ENCODE measurements at regions not wholly inside any gene's neighbourhood (a gene's known extent, or its start where the extent isn't known, plus 50 kb on each side); places are given as distances from the start of the nearest gene placed in this dataset.
A peak's percentile ranks its signal among the peaks of the same experiment; 100 is the strongest.

GRCh38 chr1:163406772-163407171 is 85.0 kb downstream of the NUF2 start:
- peaks cover 8% of the 10 kb centered on the region for H3K4me1 Mint-ChIP-seq (ENCODE audit: low read depth)
- no peak overlapping the region for H3K4me3 Mint-ChIP-seq
- ChIA-PET POLR2A (no interaction called here), CTCF (no interaction called here)
- no peak overlapping the region for H3K27ac Mint-ChIP-seq
- intact Hi-C loops (cut with micrococcal nuclease), result no loop called here
- H3K27me3 Mint-ChIP-seq, result peaks cover 7% of the 10 kb centered on the region
- DNase-seq, result no peak
- no peaks in the 10 kb centered on the region for H3K9me3 Mint-ChIP-seq
- no peaks in the 10 kb centered on the region for H3K36me3 Mint-ChIP-seq

GRCh38 chr1:163408262-163408661 is 86.5 kb downstream of the NUF2 start:
- H3K4me3 Mint-ChIP-seq, result no peak overlapping the region
- H3K36me3 Mint-ChIP-seq, result no peaks in the 10 kb centered on the region
- POLR2A ChIA-PET, result no interaction called here
- intact Hi-C loops (cut with micrococcal nuclease), result no loop called here
- peaks cover 9% of the 10 kb centered on the region for H3K27me3 Mint-ChIP-seq
- no peak overlapping the region for H3K27ac Mint-ChIP-seq
- H3K9me3 Mint-ChIP-seq, result no peaks in the 10 kb centered on the region
- CTCF ChIA-PET, result no interaction called here
- DNase-seq, result no peak
- H3K4me1 Mint-ChIP-seq (ENCODE audit: low read depth), result peaks cover 8% of the 10 kb centered on the region

- intact Hi-C loops (cut with micrococcal nuclease), result loop anchor here (1.0 kb wide), 1 partner anchor 1377 kb away; no protein-coding TSS in a partner anchor
- peak; percentile 32 for DNase-seq
- peaks cover 9% of the 10 kb centered on the region for H3K27me3 Mint-ChIP-seq
- POLR2A ChIA-PET, result no interaction called here
- peaks cover 8% of the 10 kb centered on the region for H3K4me1 Mint-ChIP-seq (ENCODE audit: low read depth)
- no peaks in the 10 kb centered on the region for H3K9me3 Mint-ChIP-seq
- H3K36me3 Mint-ChIP-seq, result no peaks in the 10 kb centered on the region
- no peak overlapping the region for H3K27ac Mint-ChIP-seq
- H3K4me3 Mint-ChIP-seq, result no peak overlapping the region
- CTCF ChIA-PET, result no interaction called here
These were observed 88.6 kb downstream of the NUF2 start for GRCh38 chr1:163410073-163410999.

- Mint-ChIP-seq H3K27me3 (peaks cover 9% of the 10 kb centered on the region), H3K36me3 (no peaks in the 10 kb centered on the region), H3K4me3 (no peak overlapping the region), H3K9me3 (no peaks in the 10 kb centered on the region), H3K27ac (no peak overlapping the region), H3K4me1 (ENCODE audit: low read depth) (peaks cover 8% of the 10 kb centered on the region)
- CTCF ChIA-PET, result interaction anchor here (1.3 kb wide), 1 partner anchor 1375 kb away, joined by 3 read pairs; no protein-coding TSS in a partner anchor
- intact Hi-C loops (cut with micrococcal nuclease), result no loop called here
- POLR2A ChIA-PET, result no interaction called here
- no peak for DNase-seq
These were observed 90.5 kb downstream of the NUF2 start for GRCh38 chr1:163412221-163412620.

- intact Hi-C loops (cut with micrococcal nuclease), result no loop called here
- H3K27ac Mint-ChIP-seq, result no peak overlapping the region
- H3K36me3 Mint-ChIP-seq, result no peaks in the 10 kb centered on the region
- DNase-seq, result no peak
- H3K4me1 Mint-ChIP-seq (ENCODE audit: low read depth), result peaks cover 7% of the 10 kb centered on the region
- CTCF ChIA-PET, result no interaction called here
- H3K9me3 Mint-ChIP-seq, result no peaks in the 10 kb centered on the region
- no peak overlapping the region for H3K4me3 Mint-ChIP-seq
- peaks cover 13% of the 10 kb centered on the region for H3K27me3 Mint-ChIP-seq
- POLR2A ChIA-PET, result no interaction called here
These were observed 93.0 kb downstream of the NUF2 start for GRCh38 chr1:163414778-163415177.

- Mint-ChIP-seq H3K4me3 (no peak overlapping the region), H3K4me1 (ENCODE audit: low read depth) (no peaks in the 10 kb centered on the region), H3K36me3 (no peaks in the 10 kb centered on the region), H3K27ac (no peak overlapping the region), H3K27me3 (peaks cover 6% of the 10 kb centered on the region), H3K9me3 (no peaks in the 10 kb centered on the region)
- ChIA-PET CTCF (no interaction called here), POLR2A (no interaction called here)
- intact Hi-C loops (cut with micrococcal nuclease), result no loop called here
- no peak for DNase-seq
These were observed 99.9 kb downstream of the NUF2 start for GRCh38 chr1:163421701-163422100.

GRCh38 chr1:163422738-163423404 is 101.1 kb downstream of the NUF2 start:
- POLR2A ChIA-PET, result no interaction called here

DNA sequence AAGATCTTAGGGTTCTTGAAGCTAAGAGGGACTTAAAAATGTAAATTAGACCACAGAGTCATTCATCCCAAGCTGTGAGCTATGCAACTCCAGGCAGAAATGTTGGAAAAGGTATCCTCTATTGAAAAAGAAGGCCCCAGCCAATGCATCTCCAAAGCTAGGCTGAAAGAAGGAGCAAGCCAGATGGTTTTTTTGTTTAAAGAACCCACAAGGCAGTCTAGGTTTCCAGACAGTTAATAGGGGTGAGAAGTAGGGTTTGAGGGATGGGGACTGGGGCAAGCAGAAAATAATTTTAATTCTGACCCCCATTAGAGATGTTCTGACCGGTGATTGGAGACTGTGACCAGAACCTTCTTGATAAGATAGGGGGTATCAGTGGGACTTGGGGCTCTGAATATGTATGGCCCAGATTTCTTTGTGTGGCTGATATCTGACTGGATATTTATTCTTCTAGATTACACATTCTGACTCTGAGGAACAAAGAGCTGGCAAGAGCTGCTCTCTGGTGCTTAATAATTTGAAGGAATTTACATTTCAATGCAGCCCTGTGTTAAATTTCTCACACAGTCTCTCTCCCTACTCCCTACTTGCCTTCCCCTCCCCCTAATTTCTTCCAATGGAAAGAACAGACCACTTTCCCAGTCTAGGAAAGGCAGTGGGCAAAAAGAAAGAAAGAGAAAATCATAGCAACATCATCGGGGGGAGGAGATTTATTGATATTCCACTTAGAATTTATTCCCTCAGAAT is 104.9 kb downstream of the NUF2 start:
- no peak for DNase-seq
- Mint-ChIP-seq H3K36me3 (no peaks in the 10 kb centered on the region), H3K4me3 (no peak overlapping the region), H3K9me3 (no peaks in the 10 kb centered on the region), H3K27me3 (no peaks in the 10 kb centered on the region), H3K27ac (no peak overlapping the region), H3K4me1 (ENCODE audit: low read depth) (no peaks in the 10 kb centered on the region)
- ChIA-PET POLR2A (no interaction called here), CTCF (no interaction called here)
- intact Hi-C loops (cut with micrococcal nuclease), result no loop called here

More at GRCh38 chr1:163422738-163423404, 101.1 kb downstream of the NUF2 start:
- no peak overlapping the region for H3K27ac Mint-ChIP-seq
- H3K36me3 Mint-ChIP-seq, result no peaks in the 10 kb centered on the region
- H3K4me1 Mint-ChIP-seq (ENCODE audit: low read depth), result no peaks in the 10 kb centered on the region
- CTCF ChIA-PET, result no interaction called here
- DNase-seq, result no peak
- H3K27me3 Mint-ChIP-seq, result peaks cover 3% of the 10 kb centered on the region
- no peaks in the 10 kb centered on the region for H3K9me3 Mint-ChIP-seq
- intact Hi-C loops (cut with micrococcal nuclease), result no loop called here
- H3K4me3 Mint-ChIP-seq, result no peak overlapping the region

DNA sequence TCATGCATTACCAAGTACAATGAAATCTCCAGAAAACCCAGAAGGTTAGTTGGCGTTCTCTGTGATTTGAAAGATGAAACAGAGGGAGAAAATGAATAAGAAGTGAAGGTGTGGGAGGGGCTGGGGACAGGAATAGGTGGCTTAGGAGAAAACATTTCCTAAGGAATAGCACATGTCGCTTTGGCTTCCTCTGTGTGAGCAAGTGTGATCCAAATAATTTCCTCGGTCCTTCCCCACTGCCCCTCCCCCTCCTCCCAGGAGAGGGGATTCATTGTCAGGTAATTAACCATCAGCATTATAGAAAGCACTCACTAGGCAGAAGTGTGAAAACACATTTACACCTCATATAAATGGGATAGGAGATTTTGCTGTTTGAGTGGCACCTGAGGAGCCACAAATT is 105.5 kb downstream of the NUF2 start:
- Mint-ChIP-seq H3K9me3 (peaks cover under 1% of the 10 kb centered on the region), H3K36me3 (no peaks in the 10 kb centered on the region), H3K4me3 (no peak overlapping the region), H3K27me3 (no peaks in the 10 kb centered on the region), H3K27ac (no peak overlapping the region), H3K4me1 (ENCODE audit: low read depth) (no peaks in the 10 kb centered on the region)
- DNase-seq, result no peak
- CTCF ChIA-PET, result no interaction called here
- intact Hi-C loops (cut with micrococcal nuclease), result no loop called here
- POLR2A ChIA-PET, result no interaction called here

DNA sequence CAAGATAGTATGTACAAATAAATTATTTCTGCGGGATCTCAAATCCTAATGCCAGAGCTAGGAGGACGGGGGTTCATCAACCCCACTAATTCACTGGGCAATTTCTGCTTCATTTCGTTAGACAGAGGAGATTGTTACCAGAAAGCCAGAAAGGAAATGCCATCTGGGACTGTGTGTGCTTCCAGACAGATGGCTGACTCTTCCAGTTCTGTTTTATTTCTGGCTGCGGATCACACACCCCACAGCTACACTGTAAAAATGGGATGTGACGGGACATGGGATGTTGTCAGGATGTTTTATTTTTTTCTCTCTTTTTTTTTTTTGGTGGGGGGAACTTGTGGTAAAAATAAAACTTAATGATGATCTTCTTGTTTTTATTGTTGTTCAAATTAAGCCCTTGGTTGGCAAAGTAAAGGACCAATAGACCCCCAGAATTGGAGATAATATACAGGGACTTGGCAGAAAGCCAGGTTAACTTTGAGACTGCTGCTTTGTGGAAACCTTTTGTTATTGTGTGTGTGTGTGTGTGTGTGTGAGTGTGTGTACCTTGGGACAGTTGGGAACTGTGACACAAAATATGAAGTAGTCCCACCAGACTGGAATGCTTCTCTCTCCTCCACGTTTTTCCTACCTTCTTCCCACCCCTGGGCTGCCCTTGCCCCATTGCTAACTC is 114.5 kb downstream of the NUF2 start:
- DNase-seq, result no peak
- ChIA-PET CTCF (no interaction called here), POLR2A (no interaction called here)
- Mint-ChIP-seq H3K27me3 (peaks cover 7% of the 10 kb centered on the region), H3K36me3 (no peaks in the 10 kb centered on the region), H3K4me1 (ENCODE audit: low read depth) (no peaks in the 10 kb centered on the region), H3K4me3 (no peak overlapping the region), H3K27ac (no peak overlapping the region), H3K9me3 (peaks cover 5% of the 10 kb centered on the region)
- intact Hi-C loops (cut with micrococcal nuclease), result no loop called here

DNA sequence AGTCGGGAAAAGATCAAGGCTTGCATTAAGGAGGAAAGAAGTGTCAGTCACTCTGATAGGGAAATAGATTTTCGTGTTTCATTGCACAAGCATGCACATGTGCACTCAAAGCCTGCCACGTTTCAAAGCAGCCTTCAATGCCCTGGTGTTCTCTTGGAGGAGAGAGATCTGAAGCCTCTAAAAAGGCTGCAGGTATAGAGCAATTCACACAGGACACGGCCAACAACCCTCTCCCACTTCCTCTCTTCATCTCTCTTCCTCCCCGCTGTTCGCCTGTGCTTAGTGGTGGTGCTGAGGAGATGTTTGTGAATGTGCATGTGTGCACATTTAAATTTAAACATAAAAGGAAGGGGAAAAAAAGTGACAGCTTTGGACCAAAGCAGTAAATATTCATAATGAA is 117.7 kb downstream of the NUF2 start:
- Mint-ChIP-seq H3K27ac (no peak overlapping the region), H3K4me1 (ENCODE audit: low read depth) (no peaks in the 10 kb centered on the region), H3K9me3 (no peaks in the 10 kb centered on the region), H3K27me3 (peaks cover 7% of the 10 kb centered on the region), H3K36me3 (no peaks in the 10 kb centered on the region), H3K4me3 (no peak overlapping the region)
- POLR2A ChIA-PET, result no interaction called here
- CTCF ChIA-PET, result no interaction called here
- no peak for DNase-seq
- intact Hi-C loops (cut with micrococcal nuclease), result no loop called here

DNA sequence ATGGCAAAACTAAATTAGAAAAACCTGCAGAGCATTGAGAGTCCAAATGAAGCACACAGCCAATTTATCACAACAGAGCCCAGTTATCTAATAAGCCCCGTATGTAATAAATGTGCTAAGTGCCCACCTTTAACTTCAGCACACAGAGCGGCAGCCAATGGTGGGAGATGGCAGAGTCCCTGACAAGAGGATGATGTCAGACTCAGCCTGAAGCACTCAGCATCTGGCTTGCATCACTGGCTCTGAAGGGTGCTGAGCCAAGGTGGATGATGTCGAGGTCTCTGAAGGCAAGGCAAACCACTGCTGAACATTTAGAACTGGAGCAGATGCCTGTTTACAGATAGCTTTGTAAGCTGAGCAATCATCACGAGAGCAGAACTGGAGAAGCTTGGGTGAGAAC is 118.3 kb downstream of the NUF2 start:
- Mint-ChIP-seq H3K27ac (no peak overlapping the region), H3K4me3 (no peak overlapping the region), H3K9me3 (no peaks in the 10 kb centered on the region), H3K27me3 (peaks cover 7% of the 10 kb centered on the region), H3K36me3 (no peaks in the 10 kb centered on the region), H3K4me1 (ENCODE audit: low read depth) (no peaks in the 10 kb centered on the region)
- ChIA-PET POLR2A (no interaction called here), CTCF (no interaction called here)
- DNase-seq, result no peak
- intact Hi-C loops (cut with micrococcal nuclease), result no loop called here

Data from activated CD4-positive, alpha-beta memory T cell treated with anti-CD3 and anti-CD28 coated beads for 36 hours (primary cell).